HG03460 (cell line): ENCODE measurements at regions not wholly inside any gene's neighbourhood (a gene's known extent, or its start where the extent isn't known, plus 50 kb on each side); places are given as distances from the start of the nearest gene placed in this dataset.

Experiments
- ATAC-seq: cut with Tn5 transposase; IDR thresholded peaks from one replicate; pipeline ENCODE4 v1.9.1; 2021; ENCODE audit not compliant: unreplicated experiment

GRCh38 chr18:5646739-5647138 is 102.9 kb upstream of the EPB41L3 start:
- no peak for ATAC-seq

DNA sequence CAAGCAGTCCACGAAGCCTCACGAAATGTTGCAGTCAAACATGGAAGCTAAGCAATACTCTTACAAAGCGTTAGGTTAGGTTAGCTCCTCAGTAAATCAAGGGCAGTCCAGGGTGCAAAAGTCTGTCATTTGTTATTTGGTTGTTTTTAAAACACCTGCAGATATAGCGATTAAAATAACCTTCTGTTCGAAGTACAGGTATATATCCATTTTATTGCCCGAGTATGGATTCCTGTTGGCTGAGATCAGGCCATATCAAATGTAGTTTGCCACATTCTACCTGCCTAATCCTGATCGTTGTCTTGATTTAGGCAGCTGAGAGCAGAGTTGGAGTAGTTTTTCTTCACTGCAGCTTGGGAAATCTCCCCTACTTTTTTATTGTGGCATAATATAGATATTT is 99.5 kb upstream of the EPB41L3 start:
- no peak for ATAC-seq

DNA sequence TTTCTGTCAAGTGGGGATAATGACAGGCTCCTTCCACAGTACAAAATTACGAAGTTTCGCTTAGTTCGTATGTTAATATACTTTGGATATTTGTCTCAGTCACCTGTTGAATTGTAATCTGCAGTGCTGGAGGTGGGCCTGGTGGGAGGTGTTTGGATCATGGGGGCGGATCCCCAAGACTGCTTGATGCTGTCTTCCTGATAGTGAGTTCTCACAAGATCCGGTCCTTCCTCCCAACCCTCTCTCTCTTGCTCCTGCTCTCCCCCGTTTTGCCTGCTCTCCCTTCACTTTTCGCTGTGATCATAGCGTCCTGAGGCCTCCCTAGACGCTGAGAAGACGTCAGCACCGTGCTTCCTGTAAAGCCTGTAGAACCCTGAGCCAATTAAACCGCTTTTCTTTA is 97.1 kb upstream of the EPB41L3 start:
- no peak for ATAC-seq

- ATAC-seq, result no peak
These were observed 95.3 kb upstream of the EPB41L3 start for GRCh38 chr18:5639131-5639530.

DNA sequence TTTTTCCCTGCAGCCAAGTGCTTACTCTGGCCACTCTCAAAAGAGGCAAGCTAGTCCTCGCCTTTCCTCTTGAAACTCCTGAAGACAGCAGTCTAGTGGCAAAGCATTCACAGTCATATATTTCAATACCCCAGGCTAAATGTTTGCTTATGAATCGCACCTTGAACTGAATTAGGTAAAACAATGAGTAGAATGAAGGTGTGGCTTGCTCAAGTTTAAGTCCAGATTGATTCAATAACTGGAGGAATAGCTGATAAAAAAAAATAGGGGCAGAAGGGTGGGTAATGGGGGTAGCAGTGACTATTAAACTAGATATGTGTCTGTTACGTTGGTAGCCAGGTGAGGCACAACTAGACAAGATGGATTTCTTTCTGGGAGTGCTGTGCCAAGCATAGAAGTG is 88.2 kb upstream of the EPB41L3 start:
- no peak for ATAC-seq

- ATAC-seq, result no peak
These were observed 87.2 kb upstream of the EPB41L3 start for GRCh38 chr18:5630900-5631413.

- peak; percentile 58 for ATAC-seq
These were observed 86.5 kb upstream of the EPB41L3 start for GRCh38 chr18:5630057-5630899.

DNA sequence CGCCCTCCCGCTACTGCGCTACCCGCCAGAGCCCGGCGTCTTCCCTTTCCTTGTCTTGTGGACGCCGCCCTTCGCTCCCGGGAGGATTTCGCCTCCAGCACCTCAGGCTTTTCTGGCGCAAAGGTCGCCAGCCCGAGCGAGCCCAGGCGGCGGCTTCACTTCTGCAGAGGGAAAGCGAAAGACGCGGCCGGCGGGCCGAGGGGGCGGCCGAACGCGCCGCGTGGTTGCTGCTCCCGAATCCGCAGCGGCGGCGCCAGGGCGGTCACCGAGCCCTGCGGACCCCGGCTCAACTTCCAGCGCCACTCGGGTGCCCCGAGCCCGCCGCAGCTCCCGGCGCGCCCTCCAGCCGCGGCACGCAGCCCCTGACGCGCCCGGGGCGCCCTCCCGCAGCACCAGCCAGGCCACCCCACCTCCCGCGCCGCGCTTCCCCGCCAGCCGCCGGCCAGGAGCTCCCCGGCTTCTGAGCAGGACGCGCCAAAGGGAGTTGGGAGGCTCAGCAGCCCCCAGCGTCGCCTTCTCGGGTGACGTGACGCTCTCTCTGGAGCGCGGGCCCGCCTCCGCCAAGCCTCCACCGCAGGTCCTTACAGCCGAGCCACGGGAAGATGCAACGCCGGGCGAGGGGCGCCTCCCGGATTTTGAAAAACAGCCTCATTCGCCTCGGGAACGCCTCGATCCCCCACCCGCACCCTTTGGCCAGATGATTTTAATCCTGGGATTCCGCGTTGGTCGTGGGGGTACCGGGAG is 84.9 kb upstream of the EPB41L3 start:
- no peak for ATAC-seq

DNA sequence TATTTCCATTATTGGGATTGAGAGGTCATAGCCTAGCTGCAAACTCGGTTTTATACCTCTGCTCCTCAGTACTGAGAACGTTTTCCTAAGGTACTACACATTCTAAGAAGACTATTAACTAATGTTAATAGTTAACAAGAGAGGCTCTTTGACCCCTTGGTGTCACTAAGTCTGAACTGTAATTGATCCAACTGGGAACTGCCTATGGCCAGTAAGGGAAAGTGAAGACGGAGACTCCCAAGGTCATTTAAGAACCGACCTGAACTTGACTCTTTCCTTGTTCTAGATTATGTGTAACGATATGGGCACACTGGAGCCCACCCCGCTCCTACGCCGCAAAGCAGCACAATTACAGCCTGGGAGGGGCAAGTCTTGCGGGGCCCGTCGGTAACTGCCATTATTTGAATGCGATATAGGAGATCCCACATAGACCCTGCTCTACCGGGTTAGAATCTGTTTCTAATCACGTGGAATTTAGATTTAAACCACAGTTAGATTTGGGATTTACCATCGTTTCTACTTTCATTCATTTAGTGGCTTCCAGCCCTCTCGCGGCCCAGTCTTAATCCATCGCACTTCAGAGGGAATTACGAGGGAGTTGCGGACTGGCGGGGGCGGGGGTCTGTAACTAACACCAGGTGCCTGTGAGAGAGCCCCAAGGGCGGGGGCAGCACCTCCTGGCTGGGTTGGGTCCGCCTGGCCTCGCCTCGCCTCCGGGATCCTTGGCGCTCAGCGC is 84.1 kb upstream of the EPB41L3 start:
- no peak for ATAC-seq

GRCh38 chr18:5626130-5626880 is 82.5 kb upstream of the EPB41L3 start:
- no peak for ATAC-seq

GRCh38 chr18:5625076-5625475 is 81.3 kb upstream of the EPB41L3 start:
- ATAC-seq, result no peak

GRCh38 chr18:5622905-5623304 is 79.1 kb upstream of the EPB41L3 start:
- no peak for ATAC-seq

- ATAC-seq, result no peak
These were observed 76.5 kb upstream of the EPB41L3 start for GRCh38 chr18:5620289-5620688.

DNA sequence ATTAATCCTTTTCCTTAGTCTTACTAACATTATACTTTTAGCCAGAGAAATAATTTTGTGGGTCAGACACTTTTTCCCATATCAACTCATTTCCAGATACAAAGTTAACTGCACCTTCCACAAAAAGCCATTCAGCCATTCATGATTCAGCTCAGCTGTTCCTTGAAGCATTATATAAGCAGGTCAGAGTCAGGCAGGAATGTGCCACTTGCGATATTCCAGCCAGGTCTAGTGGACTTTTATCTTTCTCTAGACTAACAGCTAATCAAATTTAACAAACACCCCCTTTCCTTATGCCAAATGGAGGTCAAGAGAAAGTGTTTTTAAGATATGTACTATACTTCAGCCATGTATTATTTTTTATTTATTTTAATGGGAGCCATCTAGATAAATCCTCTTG is 75.6 kb upstream of the EPB41L3 start:
- no peak for ATAC-seq

GRCh38 chr18:5618047-5618688 is 74.4 kb upstream of the EPB41L3 start:
- no peak for ATAC-seq

- no peak for ATAC-seq
These were observed 67.4 kb upstream of the EPB41L3 start for GRCh38 chr18:5611221-5611620.

GRCh38 chr18:5608846-5609245 is 65.0 kb upstream of the EPB41L3 start:
- ATAC-seq, result no peak

- ATAC-seq, result no peak
These were observed 63.2 kb upstream of the EPB41L3 start for GRCh38 chr18:5606951-5607350.

GRCh38 chr18:5604778-5605177 is 61.0 kb upstream of the EPB41L3 start:
- ATAC-seq, result no peak

- ATAC-seq, result no peak
These were observed 59.4 kb upstream of the EPB41L3 start for GRCh38 chr18:5603153-5603552.
